ENCODE measurements at regions not wholly inside any gene's neighbourhood (a gene's known extent, or its start where the extent isn't known, plus 50 kb on each side); places are given as distances from the start of the nearest gene placed in this dataset.

GRCh38 chr4:173782660-173783059 is 252.6 kb upstream of the HAND2 start:
- no peak for TF ChIP-seq CTCF (IDR thresholded peaks at IDR 0.05)
- no peak for TF ChIP-seq POLR2A (IDR thresholded peaks at IDR 0.05)
- intact Hi-C loops (cut with DNase I) = no loop called here
- no peak for ATAC-seq
- no peaks in the 10 kb centered on the region for H3K4me1 ChIP-seq
- 3% methylated on average over 2 of the region's 2 CpGs for WGBS (ENCODE audit: insufficient coverage, low coverage, low lambda C conversion rate, missing lambda C conversion rate)
- no peaks in the 10 kb centered on the region for H3K27me3 ChIP-seq
- H3K27ac ChIP-seq = no peak overlapping the region
- H3K9me3 ChIP-seq = no peaks in the 10 kb centered on the region
- no peak for DNase-seq
- H3K4me3 ChIP-seq = no peak overlapping the region
- H3K36me3 ChIP-seq = no peaks in the 10 kb centered on the region

GRCh38 chr4:173777921-173778320 is 247.9 kb upstream of the HAND2 start:
- intact Hi-C loops (cut with DNase I) = no loop called here
- no peak for ATAC-seq
- Histone ChIP-seq H3K4me3 (no peak overlapping the region), H3K36me3 (no peaks in the 10 kb centered on the region), H3K27ac (no peak overlapping the region), H3K9me3 (no peaks in the 10 kb centered on the region), H3K4me1 (no peaks in the 10 kb centered on the region), H3K27me3 (no peaks in the 10 kb centered on the region)
- DNase-seq = no peak
- TF ChIP-seq CTCF (IDR thresholded peaks at IDR 0.05) (no peak), POLR2A (IDR thresholded peaks at IDR 0.05) (no peak)
- 29% methylated on average over 1 of the region's 2 CpGs for WGBS (ENCODE audit: insufficient coverage, low coverage, low lambda C conversion rate, missing lambda C conversion rate)

GRCh38 chr4:173777421-173777820 is 247.4 kb upstream of the HAND2 start:
- H3K27ac ChIP-seq = no peak overlapping the region
- DNase-seq (no peak), ATAC-seq (no peak)
- intact Hi-C loops (cut with DNase I) = no loop called here
- H3K36me3 ChIP-seq = no peaks in the 10 kb centered on the region
- H3K4me1 ChIP-seq = no peaks in the 10 kb centered on the region
- H3K4me3 ChIP-seq = no peak overlapping the region
- TF ChIP-seq CTCF (IDR thresholded peaks at IDR 0.05) (no peak), POLR2A (IDR thresholded peaks at IDR 0.05) (no peak)
- no peaks in the 10 kb centered on the region for H3K9me3 ChIP-seq
- no peaks in the 10 kb centered on the region for H3K27me3 ChIP-seq
- 78% methylated on average over 4 of the region's 4 CpGs for WGBS (ENCODE audit: insufficient coverage, low coverage, low lambda C conversion rate, missing lambda C conversion rate)

GRCh38 chr4:173769568-173769967 is 239.5 kb upstream of the HAND2 start:
- Histone ChIP-seq H3K36me3 (no peaks in the 10 kb centered on the region), H3K4me1 (no peaks in the 10 kb centered on the region), H3K4me3 (no peak overlapping the region), H3K27ac (no peak overlapping the region), H3K9me3 (no peaks in the 10 kb centered on the region), H3K27me3 (no peaks in the 10 kb centered on the region)
- DNase-seq (no peak), ATAC-seq (no peak)
- 91% methylated on average over 1 of the region's 1 CpG for WGBS (ENCODE audit: insufficient coverage, low coverage, low lambda C conversion rate, missing lambda C conversion rate)
- intact Hi-C loops (cut with DNase I) = no loop called here
- TF ChIP-seq CTCF (IDR thresholded peaks at IDR 0.05) = no peak
- TF ChIP-seq POLR2A (IDR thresholded peaks at IDR 0.05) = no peak

GRCh38 chr4:173767650-173768049 is 237.6 kb upstream of the HAND2 start:
- H3K27me3 ChIP-seq = no peaks in the 10 kb centered on the region
- DNase-seq (no peak), ATAC-seq (no peak)
- no peak overlapping the region for H3K27ac ChIP-seq
- intact Hi-C loops (cut with DNase I) = no loop called here
- WGBS (ENCODE audit: insufficient coverage, low coverage, low lambda C conversion rate, missing lambda C conversion rate) = 70% methylated on average over 3 of the region's 5 CpGs
- H3K4me1 ChIP-seq = no peaks in the 10 kb centered on the region
- no peaks in the 10 kb centered on the region for H3K9me3 ChIP-seq
- no peaks in the 10 kb centered on the region for H3K36me3 ChIP-seq
- TF ChIP-seq POLR2A (IDR thresholded peaks at IDR 0.05) (no peak), CTCF (IDR thresholded peaks at IDR 0.05) (no peak)
- H3K4me3 ChIP-seq = no peak overlapping the region

All from right lobe of liver (tissue), 6 donors.